CD14-positive monocyte (primary cell): ENCODE measurements at regions not wholly inside any gene's neighbourhood (a gene's known extent, or its start where the extent isn't known, plus 50 kb on each side); places are given as distances from the start of the nearest gene placed in this dataset.

Source experiments
- DNase-seq, 3 donors: peaks; one replicate each; pipeline ENCODE4 v3.0.0-alpha.2; 2011 to 2022
- H2AFZ ChIP-seq: 2 replicates; pipeline ENCODE4 v1.6.0; 2012; ENCODE audit warnings: mild to moderate bottlenecking, low read depth, low read length, inconsistent platforms; ENCODE audit not compliant: insufficient read depth, poor library complexity, severe bottlenecking
- H3K27ac ChIP-seq, 2 donors: 1 replicate in 1 of 2; 2 replicates in 1 of 2; pipeline ENCODE4 v1.5.1; 2012 to 2013; ENCODE audit warnings: low read length in 2 of 2, control low read depth in 1 of 2, inconsistent platforms in 1 of 2, low read depth in 1 of 2, mild to moderate bottlenecking in 1 of 2
- H3K27me3 ChIP-seq, 2 donors: one replicate each; pipeline versions ENCODE4 v1.6.0 to v1.6.1; 2011 to 2013; ENCODE audit warnings: low read length in 2 of 2; ENCODE audit not compliant: control insufficient read depth in 2 of 2, insufficient read depth in 2 of 2
- H3K36me3 ChIP-seq, 2 donors: replicated peaks in 1 of 2; 1 replicate in 1 of 2; 2 replicates in 1 of 2; pipeline versions ENCODE4 v1.5.1 to v1.6.1; 2012 to 2013; ENCODE audit warnings: low read length in 2 of 2, control low read depth in 1 of 2, inconsistent platforms in 1 of 2, mild to moderate bottlenecking in 1 of 2; ENCODE audit not compliant: insufficient read depth in 2 of 2, control insufficient read depth in 1 of 2
- H3K4me1 ChIP-seq, 2 donors: 1 replicate in 1 of 2; 2 replicates in 1 of 2; pipeline versions ENCODE4 v1.5.1 to v1.6.1; 2012 to 2013; ENCODE audit warnings: low read length in 2 of 2, control low read depth in 1 of 2, inconsistent platforms in 1 of 2, mild to moderate bottlenecking in 1 of 2, moderate library complexity in 1 of 2; ENCODE audit not compliant: insufficient read depth in 2 of 2, control insufficient read depth in 1 of 2
- H3K4me2 ChIP-seq: replicated peaks from 2 replicates; pipeline ENCODE3; 2012; ENCODE audit warnings: low read length, moderate library complexity, mild to moderate bottlenecking; ENCODE audit not compliant: poor library complexity, severe bottlenecking; ENCODE audit errors: extremely low read depth
- H3K4me3 ChIP-seq, 3 experiments: fragments of 200-600 bp in 1 of 3; sonication (generic) in 1 of 3; replicated peaks in 1 of 3; 1 replicate in 2 of 3; 2 replicates in 1 of 3; pipeline ENCODE4 v1.5.1; 2011 to 2013; ENCODE audit warnings: low read length in 3 of 3, mild to moderate bottlenecking in 3 of 3, control low read depth in 2 of 3, low read depth in 2 of 3, inconsistent platforms in 1 of 3, moderate library complexity in 1 of 3
- H3K79me2 ChIP-seq: 2 replicates; pipeline ENCODE4 v1.6.0; 2012; ENCODE audit warnings: mild to moderate bottlenecking, control low read depth, inconsistent platforms, low read length, moderate library complexity; ENCODE audit not compliant: insufficient read depth
- H3K9ac ChIP-seq: 2 replicates; pipeline ENCODE4 v1.6.0; 2017; ENCODE audit warnings: low read length, mild to moderate bottlenecking; ENCODE audit not compliant: insufficient read depth, poor library complexity, severe bottlenecking
- H3K9me3 ChIP-seq, 2 donors: replicated peaks in 1 of 2; 1 replicate in 1 of 2; 2 replicates in 1 of 2; pipeline versions ENCODE4 v1.5.1 to v1.6.1; 2012 to 2013; ENCODE audit warnings: low read length in 2 of 2, control low read depth in 1 of 2; ENCODE audit not compliant: control insufficient read depth in 1 of 2, insufficient read depth in 1 of 2
- H4K20me1 ChIP-seq: 2 replicates; pipeline ENCODE4 v1.6.0; 2012; ENCODE audit warnings: mild to moderate bottlenecking, low read length, control low read depth, moderate library complexity; ENCODE audit not compliant: insufficient read depth
- H3K27ac Mint-ChIP-seq, 7 donors: one replicate each; pipeline ENCODE4 v1.8.0; 2020; ENCODE audit warnings: mild to moderate bottlenecking in 7 of 7, mixed read lengths in 7 of 7, moderate library complexity in 6 of 7, inconsistent platforms in 2 of 7
- H3K27me3 Mint-ChIP-seq, 3 donors: one replicate each; pipeline ENCODE4 v1.8.0; 2021 to 2022; ENCODE audit warnings: low read depth in 3 of 3, mild to moderate bottlenecking in 3 of 3, mixed read lengths in 3 of 3, moderate library complexity in 3 of 3, inconsistent platforms in 1 of 3
- H3K36me3 Mint-ChIP-seq, 2 donors: one replicate each; pipeline ENCODE4 v1.8.0; 2020; ENCODE audit warnings: mixed read lengths in 2 of 2, inconsistent platforms in 1 of 2, mild to moderate bottlenecking in 1 of 2
- H3K4me1 Mint-ChIP-seq: one replicate; pipeline ENCODE4 v1.8.0; 2020; ENCODE audit warnings: mild to moderate bottlenecking, mixed read lengths
- H3K4me3 Mint-ChIP-seq, 2 donors: one replicate each; pipeline ENCODE4 v1.8.0; 2020; ENCODE audit warnings: mild to moderate bottlenecking in 2 of 2, mixed read lengths in 2 of 2, moderate library complexity in 1 of 2
- H3K9me3 Mint-ChIP-seq, 7 donors: one replicate each; pipeline ENCODE4 v1.8.0; 2020 to 2022; ENCODE audit warnings: mixed read lengths in 7 of 7, mild to moderate bottlenecking in 6 of 7, moderate library complexity in 6 of 7, inconsistent platforms in 2 of 7
- CTCF ChIP-seq: fragments of 200-600 bp; IDR thresholded peaks from one replicate; pipeline ENCODE4 v1.8.0; 2022; ENCODE audit warnings: antibody characterized with exemption, mild to moderate bottlenecking
- WGBS: methylation state at CpG from one replicate; pipeline ENCODE4 v1.1.5; 2013; ENCODE audit warnings: missing lambda C conversion rate; ENCODE audit not compliant: insufficient coverage; 5-methylcytosine and 5-hydroxymethylcytosine counted together
- intact Hi-C, 2 donors: fragments of 100-400 bp; cut with micrococcal nuclease; formaldehyde crosslinking; loops; one replicate each; pipeline versions ENCODE4 v1.15.0 to v1.15.1; 2023

- Histone ChIP-seq H3K36me3 (no peaks in the 10 kb centered on the region), H4K20me1 (no peaks in the 10 kb centered on the region), H3K4me2 (no peak overlapping the region), H2AFZ (no peak overlapping the region), H3K9ac (no peak overlapping the region), H3K4me1 (no peaks in the 10 kb centered on the region), H3K9me3 (no peaks in the 10 kb centered on the region), H3K27me3 (no peaks in the 10 kb centered on the region), H3K4me3 (no peak overlapping the region), H3K27ac (no peak overlapping the region), H3K79me2 (no peaks in the 10 kb centered on the region)
- TF ChIP-seq CTCF: no peak
- peaks cover 0 to 6% (median 4%) of the 10 kb centered on the region in 7 donors for H3K9me3 Mint-ChIP-seq
- H3K4me1 Mint-ChIP-seq: no peaks in the 10 kb centered on the region
- H3K36me3 Mint-ChIP-seq: no peaks in the 10 kb centered on the region
- WGBS: 86% methylated on average over 1 of the region's 3 CpGs
- intact Hi-C loops: no loop called here
- no peak overlapping the region for H3K4me3 Mint-ChIP-seq
- H3K27me3 Mint-ChIP-seq: no peaks in the 10 kb centered on the region
- peak overlapping the region in 1 of 7 donors; percentile 11 for H3K27ac Mint-ChIP-seq
- DNase-seq: no peak
Measured at GRCh38 chr19:28680111-28680510, 532.8 kb downstream of the UQCRFS1 start.

GRCh38 chr19:28670836-28671235 is 542.1 kb downstream of the UQCRFS1 start:
- H3K9me3 ChIP-seq: peaks cover 12 to 18% of the 10 kb centered on the region in 2 donors
- no peak for DNase-seq
- H2AFZ ChIP-seq: no peak overlapping the region
- no peak overlapping the region for H3K27ac ChIP-seq
- TF ChIP-seq CTCF: no peak
- no peaks in the 10 kb centered on the region for H3K27me3 ChIP-seq
- H3K27me3 Mint-ChIP-seq: peaks cover 0 to 3% (median 0%) of the 10 kb centered on the region in 3 donors
- H3K27ac Mint-ChIP-seq: no peak overlapping the region
- intact Hi-C loops: no loop called here
- H3K4me3 Mint-ChIP-seq: no peak overlapping the region
- H3K4me3 ChIP-seq: no peak overlapping the region
- H3K36me3 ChIP-seq: no peaks in the 10 kb centered on the region
- no peak overlapping the region for H3K4me2 ChIP-seq
- H3K9ac ChIP-seq: no peak overlapping the region
- no peaks in the 10 kb centered on the region for H4K20me1 ChIP-seq
- no peaks in the 10 kb centered on the region for H3K4me1 ChIP-seq
- H3K4me1 Mint-ChIP-seq: no peaks in the 10 kb centered on the region
- peaks cover 21 to 33% (median 22%) of the 10 kb centered on the region in 7 donors for H3K9me3 Mint-ChIP-seq
- H3K79me2 ChIP-seq: no peaks in the 10 kb centered on the region
- no CpG with 5 or more reads among the region's 2 CpGs for WGBS
- no peaks in the 10 kb centered on the region for H3K36me3 Mint-ChIP-seq
